UCSD-AML1 (cell line): ENCODE measurements at regions not wholly inside any gene's neighbourhood (a gene's known extent, or its start where the extent isn't known, plus 50 kb on each side); places are given as distances from the start of the nearest gene placed in this dataset.
A peak's percentile ranks its signal among the peaks of the same experiment; 100 is the strongest.

ENCODE experiments used
- DNase-seq: peaks from one replicate; lab custom pipeline; 2025; ENCODE audit not compliant: unreplicated experiment; lab: John Stamatoyannopoulos, UW

- DNase-seq, result no peak
These were observed 50.3 kb downstream of the NAV1 start for GRCh38 chr1:201589186-201589585.

GRCh38 chr1:201590474-201590873 is 51.5 kb downstream of the NAV1 start:
- DNase-seq, result no peak

- no peak for DNase-seq
These were observed 52.4 kb downstream of the NAV1 start for GRCh38 chr1:201591348-201591747.

- no peak for DNase-seq
These were observed 53.1 kb downstream of the NAV1 start for GRCh38 chr1:201591981-201592380.

GRCh38 chr1:201593200-201593921 is 54.4 kb downstream of the NAV1 start:
- no peak for DNase-seq

GRCh38 chr1:201594575-201595245 is 55.8 kb downstream of the NAV1 start:
- DNase-seq, result no peak

GRCh38 chr1:201595381-201595780 is 56.5 kb downstream of the NAV1 start:
- DNase-seq, result no peak

- no peak for DNase-seq
These were observed 57.4 kb downstream of the NAV1 start for GRCh38 chr1:201596101-201596868.

- DNase-seq, result peak; percentile 67
These were observed 58.8 kb downstream of the NAV1 start for GRCh38 chr1:201597551-201598230.

GRCh38 chr1:201598396-201598795 is 59.5 kb downstream of the NAV1 start:
- DNase-seq, result no peak

- no peak for DNase-seq
These were observed 60.0 kb downstream of the NAV1 start for GRCh38 chr1:201598973-201599372.

GRCh38 chr1:201599548-201599947 is 60.6 kb downstream of the NAV1 start:
- no peak for DNase-seq

GRCh38 chr1:201602413-201603265 is 63.7 kb downstream of the NAV1 start:
- no peak for DNase-seq

GRCh38 chr1:201603613-201604232 is 64.8 kb downstream of the NAV1 start:
- no peak for DNase-seq

GRCh38 chr1:201605385-201606010 is 66.6 kb downstream of the NAV1 start:
- DNase-seq, result no peak

GRCh38 chr1:201606096-201606495 is 67.2 kb downstream of the NAV1 start:
- no peak for DNase-seq

- no peak for DNase-seq
These were observed 67.7 kb downstream of the NAV1 start for GRCh38 chr1:201606623-201607022.

- no peak for DNase-seq
These were observed 69.9 kb downstream of the NAV1 start for GRCh38 chr1:201608635-201609395.
